Suppressor macrophage (primary cell): ENCODE measurements at regions not wholly inside any gene's neighbourhood (a gene's known extent, or its start where the extent isn't known, plus 50 kb on each side); places are given as distances from the start of the nearest gene placed in this dataset.

Experiments
- DNase-seq, 4 experiments: peaks; one replicate each; pipeline ENCODE4 v3.0.0-alpha.2; 2020 to 2022

DNA sequence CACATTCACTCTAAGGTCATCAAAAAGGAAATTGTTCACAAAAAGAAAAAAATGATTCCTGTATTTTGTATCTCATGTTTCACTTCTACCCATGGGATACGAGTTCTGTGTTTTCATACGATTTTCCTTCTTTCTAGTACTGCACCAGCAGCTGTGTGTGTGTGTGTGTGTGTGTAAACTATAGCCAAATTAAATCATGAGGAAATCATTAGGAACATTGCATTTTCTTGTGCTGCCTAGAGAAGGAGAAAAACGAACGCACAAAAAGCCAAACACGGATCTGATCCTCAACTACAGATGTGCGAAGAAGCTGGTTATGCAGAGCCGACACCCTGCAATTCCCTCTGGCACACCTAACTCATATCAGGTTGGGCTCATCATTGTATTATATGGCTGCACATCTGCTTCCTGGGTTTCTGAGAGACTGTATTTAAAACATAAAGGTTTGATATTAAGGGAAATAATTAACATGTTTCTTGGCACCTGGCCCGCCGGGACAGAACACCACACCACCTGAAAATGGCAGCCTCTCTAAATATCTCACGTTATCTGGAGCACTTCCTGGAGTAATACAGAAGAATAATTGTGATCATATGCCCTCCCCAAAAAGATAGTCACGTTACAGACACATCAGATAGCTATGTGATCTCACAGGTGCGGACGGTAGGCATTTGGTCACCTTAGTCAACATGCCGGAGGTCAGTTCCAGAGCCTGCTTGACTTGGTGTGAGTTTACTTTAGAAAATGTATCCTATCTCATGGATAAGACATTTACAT, 586.3 kb upstream of the SALL3 start:
- no peak for DNase-seq

DNA sequence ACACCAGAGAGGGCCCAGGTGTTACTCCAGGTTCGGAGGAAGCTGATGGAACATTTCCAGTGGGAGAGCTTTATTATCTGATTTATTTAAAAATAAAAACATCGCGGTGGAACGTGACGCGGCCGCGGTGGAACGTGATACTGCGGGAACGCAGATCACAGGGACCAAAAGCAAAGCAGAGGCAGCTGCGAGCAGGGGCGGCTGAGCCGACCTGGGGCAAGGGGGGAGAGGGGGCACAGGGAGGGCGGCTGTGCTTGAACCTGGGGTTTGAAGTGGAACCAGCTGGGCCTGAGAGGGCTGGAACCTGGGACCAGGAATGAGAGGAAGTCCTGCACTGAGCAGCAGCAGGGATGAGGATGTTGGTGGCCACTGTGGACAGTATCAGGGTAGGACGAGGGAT, 583.5 kb upstream of the SALL3 start:
- DNase-seq: no peak

DNA sequence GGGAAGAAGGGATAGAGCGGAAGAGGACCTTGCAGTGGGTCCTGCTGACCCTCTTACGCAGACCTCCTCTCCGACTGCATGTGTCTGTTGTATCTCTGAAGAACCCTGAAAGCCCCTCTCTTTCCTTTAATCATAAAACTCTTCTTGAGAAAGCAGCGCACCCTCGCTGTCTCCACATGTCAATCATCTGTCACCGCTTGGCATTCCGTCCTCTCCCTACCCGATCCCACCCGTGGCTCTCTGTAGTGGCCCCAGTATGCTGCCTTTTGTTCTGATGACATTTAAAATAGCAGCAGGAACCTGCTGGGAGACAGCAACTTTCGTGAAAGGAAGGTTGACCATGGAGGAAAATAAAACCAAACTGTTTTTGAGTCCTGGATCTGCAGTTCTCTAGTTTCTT, 582.9 kb upstream of the SALL3 start:
- no peak for DNase-seq

DNA sequence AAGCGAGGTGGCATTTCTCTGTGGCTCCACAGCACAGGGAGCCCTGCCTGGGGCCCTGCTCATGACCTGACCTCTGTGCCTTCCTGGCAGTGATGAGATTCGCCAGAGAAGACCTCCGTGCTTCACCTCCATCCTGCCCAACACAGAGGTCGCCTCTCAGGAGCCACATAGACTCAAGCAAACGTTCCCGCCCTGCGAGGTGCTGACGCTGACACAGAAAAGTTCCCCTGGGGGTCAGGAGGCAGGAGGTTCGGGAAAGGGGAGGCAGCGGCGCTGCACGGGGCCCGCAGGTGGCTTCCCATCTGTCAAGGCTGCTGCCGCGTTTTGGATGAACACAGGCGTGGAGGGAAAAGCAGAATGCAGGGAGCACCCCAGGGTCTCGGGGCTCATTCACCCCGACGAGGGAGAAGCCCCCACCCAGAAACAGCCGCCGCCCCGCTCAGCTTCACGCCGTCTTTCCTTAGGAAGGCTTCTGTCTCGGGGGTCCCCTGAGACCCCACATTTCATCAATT, 579.6 kb upstream of the SALL3 start:
- DNase-seq: no peak

DNA sequence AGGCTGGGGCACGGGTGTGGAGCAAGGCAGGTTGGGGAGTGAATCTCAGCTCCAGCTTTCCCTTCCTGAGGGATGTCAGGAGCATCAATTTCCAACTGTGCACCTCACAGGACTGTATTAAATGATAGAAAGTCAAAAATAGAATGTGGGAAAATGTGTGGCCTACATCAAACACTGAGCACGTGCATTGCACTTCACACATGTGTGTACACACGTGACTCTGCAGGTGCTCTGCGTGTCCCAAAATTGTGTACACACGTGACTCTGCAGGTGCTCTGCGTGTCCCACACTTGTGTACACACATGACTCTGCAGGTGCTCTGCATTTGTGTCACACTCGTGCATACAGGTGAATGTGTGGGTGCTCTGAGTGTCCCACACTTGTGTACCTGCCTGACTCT, 577.2 kb upstream of the SALL3 start:
- no peak for DNase-seq

DNA sequence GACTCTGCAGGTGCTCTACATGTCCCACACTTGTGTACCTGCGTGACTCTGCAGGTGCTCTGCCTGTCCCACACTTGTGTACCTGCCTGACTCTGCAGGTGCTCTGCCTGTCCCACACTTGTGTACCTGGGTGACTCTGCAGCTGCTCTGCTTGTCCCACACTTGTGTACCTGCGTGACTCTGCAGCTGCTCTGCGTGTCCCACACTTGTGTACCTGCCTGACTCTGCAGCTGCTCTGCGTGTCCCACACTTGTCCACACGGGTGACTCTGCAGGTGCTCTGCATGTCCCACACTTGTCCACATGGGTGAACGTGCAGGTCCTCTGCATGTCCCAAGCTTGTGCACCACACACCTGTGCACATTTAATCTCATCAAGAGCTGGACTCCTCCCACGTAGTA, 576.7 kb upstream of the SALL3 start:
- DNase-seq: no peak

DNA sequence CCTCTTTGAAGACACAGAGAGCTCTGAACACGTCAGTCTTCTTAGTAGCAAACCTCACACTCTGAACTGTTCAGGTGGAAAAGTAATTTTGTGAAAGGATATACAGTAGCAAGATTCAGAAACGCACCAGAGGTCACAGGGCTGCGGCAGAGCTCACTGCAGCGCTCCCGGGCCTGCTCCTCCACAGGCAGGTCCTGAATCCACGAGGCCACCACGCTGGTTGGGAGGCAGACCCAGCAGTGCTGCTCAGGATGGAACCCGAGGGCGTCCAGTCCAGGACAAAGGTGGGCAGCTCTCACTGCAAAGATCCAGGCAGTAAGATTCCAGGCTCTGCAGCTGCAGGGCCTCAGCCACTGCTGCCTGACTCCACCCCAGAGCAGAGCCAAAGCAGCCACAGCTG, 576.2 kb upstream of the SALL3 start:
- no peak for DNase-seq

DNA sequence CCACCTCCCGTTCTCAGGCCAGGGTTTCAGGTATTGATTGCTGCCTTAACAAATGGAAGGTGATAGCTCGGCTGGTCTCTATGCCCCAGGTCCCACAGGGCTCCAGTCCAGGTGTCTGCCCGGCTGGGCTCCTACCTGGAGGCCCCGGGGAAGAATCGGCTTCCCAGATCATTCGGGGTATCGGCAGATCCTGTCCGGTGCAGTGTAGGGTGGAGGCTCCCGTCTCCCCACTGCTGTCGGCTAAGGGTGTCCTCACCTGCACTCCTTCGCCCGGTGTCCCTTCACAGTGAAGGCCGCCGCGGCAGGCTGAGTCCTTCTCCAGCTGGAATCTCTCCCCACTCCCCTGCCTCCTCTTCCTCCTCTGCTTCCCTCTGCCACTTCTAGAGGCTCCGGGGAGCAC, 573.9 kb upstream of the SALL3 start:
- DNase-seq: no peak

DNA sequence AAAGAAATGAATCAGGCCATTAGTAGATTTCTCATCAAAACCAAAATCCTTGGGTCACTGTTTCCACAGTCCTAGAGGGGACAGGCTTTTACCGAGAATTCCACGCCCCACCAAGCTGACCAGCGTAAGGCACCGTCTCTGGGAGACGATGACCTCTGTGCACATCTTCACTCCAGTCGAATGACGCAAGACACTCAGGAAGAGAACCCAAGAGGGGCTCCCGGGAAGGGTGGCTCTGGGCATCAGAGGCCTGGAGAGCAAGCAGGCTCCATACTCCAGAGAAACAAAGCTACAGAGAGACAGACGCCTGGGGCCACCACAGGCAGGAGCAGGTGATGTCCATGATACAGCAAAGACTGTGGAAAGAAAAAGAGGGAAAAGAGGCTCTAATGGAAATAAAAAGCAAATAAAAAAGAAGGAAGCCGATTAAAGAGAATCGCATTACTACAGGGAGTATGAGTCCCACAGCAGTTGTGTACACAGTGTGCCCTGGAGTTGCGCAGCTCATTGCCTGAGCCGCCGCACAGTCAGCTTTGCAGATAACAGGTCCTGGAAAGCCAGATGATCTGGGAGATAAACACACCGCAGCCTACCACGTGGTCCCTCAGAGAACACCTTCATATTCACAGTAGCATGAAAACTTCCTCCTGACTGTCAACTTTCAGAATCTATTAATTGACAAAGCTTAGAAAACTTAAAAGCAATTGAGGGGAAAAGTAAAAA, 572.7 kb upstream of the SALL3 start:
- no peak for DNase-seq

DNA sequence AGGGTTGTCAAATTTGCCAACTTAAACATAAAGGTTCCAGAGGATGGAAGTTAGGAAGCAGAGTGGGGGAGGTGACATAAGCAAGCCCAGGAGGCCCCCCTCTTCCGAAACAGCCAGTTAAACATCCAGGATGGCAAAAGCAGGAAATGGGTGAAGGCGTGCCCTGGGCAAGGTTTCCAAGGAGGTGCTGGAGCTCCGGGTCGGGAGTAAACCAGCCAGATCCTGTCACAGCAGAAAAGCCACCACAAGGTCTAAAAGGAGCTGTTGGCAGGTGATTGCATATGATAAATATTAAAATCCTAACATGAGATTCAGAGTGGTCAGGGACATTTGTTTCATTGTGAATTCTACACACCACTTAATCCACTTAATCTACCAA, 572.2 kb upstream of the SALL3 start:
- no peak for DNase-seq

DNA sequence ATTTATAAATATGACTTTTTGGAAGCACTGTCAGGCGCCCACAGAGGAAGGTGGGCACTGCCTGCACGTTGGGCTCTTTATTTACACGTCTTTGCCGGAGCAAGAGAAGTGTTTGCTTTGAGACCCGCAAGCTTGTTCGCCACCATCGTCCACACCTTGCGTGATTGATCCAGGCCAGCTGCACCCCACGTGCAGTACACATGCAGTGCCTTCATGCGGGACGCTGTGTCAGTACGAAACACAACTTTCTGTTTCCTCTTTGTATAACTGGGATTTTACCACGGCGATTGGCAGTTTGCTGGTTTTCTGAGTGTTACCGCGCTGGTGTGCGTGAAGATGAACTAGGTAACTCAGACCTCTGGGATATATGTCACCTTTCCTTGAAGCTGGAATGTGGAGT, 571.0 kb upstream of the SALL3 start:
- no peak for DNase-seq

DNA sequence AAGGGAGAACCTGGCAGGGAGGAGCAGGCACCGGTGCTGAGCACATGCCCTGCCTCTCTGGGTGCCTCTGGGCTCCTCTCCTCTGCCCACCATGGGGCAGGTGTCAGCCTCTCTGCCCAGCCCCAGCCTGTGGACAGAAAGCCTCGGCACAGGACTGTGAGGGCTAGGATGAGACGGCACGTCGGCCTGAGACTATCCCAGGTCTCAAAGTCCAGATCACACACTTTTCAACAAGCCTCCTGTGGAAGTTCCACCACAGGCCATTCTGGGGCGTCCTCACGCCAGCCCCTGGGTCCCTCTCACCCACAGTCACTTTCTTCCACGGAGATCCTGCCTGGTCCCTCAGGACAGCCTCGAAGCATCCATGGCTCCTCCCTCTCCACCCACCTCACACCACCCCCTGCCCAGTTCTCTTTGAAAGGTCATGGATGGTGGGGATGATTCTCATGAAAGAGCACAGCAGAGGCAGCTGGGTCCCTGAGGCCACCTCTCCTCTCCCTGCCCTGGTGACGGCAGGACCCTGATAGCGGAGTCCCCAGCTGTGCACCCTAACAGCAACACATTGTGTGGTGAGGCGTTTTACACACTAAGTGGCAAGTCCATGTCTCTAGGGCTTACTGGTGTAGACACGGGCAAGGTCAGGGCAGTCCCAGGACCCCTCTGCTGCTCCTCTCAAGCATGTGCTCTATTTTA, 569.4 kb upstream of the SALL3 start:
- DNase-seq: no peak

DNA sequence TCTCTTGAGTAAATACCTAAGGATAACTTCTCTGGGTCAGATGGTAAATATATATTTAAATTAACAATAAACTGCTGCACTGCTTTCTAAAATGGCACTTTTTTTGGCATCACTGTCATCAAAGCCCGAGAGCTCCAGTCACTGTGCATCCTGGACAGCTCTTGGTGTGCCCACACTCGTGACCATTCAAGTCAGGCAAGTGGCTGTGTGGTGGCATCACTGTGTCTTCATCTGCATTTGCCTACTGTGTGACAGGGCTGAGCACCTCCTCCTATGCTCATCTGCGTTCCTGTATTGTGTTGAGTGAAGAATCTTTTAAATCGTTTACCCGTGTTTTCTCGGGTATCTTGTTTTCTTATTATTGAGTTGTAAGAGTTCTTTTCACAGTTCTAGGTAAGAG, 568.1 kb upstream of the SALL3 start:
- DNase-seq: no peak

DNA sequence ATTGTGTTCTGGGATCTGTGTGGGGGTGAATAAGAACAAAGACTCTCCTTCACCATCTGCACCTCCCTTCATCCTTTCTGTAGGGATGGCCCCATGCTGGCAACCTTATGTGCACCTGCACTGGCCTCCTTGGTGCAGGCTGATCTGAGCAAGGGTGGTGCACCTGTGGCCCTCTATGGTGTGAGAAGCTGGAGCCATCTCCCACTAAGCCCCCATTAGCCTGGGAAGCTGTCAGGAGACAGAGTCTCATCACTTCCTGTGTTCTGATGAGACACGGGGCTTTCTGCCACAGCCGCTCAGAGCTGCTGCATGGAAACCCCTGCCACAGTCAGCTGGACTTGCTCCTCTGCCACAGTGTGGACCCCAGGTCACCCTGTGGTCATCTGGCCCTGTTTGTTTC, 565.3 kb upstream of the SALL3 start:
- no peak for DNase-seq

DNA sequence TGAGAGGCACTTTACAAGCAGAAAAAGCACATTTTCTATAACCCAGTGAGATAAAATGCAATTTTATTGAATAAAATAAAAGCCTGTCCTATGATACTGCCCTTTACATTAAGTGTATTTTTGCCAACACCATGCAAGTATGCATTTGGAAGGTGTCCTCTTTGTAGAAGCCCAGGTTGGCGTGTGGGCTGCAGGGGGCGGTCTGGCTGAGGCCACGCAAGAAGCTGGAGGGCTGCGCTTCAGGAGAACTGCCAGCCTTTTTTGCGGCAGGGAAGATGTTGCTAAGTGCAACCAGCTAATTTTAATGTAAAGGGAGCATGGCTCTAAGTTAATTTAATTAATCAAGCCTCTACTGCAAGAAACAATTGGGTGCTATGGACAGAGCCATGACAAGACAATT, 562.8 kb upstream of the SALL3 start:
- no peak for DNase-seq

DNA sequence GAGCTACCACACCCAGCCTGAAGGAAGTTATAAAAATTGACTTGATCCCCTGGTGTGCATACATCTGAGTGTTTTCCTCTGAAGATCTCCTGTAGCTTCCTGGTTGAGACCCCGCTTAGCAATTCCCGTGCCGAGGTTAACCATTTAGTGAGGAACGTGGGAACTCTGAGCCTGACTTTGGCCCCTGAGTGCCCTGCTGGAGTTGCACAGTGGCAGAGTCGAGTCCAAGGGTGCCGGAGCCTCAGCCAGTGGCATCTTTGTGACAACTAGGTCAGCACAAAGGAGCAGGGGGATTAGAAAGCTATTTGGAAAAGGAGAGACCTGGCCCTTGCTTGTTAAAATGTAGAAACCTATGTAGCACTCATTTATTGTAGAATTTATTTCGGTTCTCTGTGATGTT, 561.2 kb upstream of the SALL3 start:
- no peak for DNase-seq

DNA sequence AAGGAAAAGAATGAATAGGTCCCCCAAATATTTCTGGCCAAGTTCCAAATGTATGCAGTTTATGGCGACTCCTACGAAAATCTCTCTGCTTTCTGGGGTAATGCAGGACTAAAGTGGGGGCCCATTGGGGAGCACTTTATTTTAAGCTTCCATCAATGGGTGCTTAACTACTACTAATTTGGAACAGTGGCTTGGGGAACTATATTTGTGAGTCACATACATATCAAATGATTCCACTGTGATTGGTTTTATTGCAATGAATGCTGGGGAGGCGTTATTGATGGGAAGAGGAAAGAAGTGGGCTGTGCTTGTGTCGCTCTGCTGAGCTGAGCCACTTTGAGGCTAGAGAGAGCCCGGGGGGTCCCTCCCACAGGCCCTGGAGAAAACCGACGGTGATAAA, 560.4 kb upstream of the SALL3 start:
- no peak for DNase-seq

DNA sequence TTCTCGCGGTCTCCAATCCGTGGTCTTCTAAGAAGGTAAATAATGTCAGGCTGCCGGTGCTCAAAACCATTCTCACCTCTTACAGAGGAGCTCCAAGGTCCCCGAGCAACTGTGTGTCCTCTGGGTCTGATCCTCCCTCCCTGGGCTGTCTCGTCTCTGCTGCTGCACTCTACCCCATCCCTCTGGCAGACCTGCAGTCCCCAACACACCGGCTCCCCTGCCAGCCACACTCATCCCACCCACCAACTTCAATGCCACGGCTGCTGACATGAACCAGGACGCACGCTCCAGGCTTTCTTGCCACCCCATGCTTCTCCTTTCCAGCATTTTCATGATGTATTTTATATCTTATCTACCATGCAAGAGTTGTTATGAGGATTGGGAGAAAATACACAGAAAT, 559.5 kb upstream of the SALL3 start:
- DNase-seq: no peak

DNA sequence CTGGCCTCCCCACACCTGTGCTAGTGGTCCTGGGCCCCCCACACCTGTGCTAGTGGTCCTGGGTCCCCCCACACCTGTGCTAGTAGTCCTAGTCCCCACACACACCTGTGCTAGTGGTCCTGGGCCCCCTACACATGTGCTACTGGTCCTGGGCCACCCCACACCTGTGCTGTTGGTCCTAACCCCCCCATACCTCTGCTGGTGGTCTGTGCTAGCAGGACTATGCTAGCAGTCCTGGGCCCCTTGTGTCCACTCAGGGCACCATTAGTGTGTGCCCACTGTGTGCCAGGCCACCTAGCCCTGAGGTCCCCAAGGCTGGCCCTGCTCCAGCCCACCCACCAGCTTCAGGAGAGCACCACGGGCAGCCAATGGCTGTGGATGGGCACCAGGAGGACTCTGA, 558.2 kb upstream of the SALL3 start:
- DNase-seq: no peak

DNA sequence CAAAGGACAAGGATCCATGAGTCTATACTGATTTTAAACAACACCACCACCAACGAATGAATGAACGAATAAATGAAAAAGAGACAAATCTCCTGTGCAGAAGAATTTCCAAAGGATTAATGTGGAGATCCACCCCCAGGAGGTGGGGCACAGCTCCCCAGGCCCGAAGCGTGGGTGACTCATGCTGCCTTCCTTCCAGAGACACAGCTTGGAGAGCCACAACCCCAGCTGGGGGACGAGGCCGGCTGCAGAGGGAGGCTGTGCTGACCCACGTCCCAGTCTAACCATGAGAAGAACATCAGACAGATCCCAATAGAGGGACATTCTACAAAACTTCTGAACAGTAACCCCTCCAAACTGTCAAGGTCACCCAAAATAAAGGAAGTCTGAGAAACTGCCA, 557.3 kb upstream of the SALL3 start:
- no peak for DNase-seq

DNA sequence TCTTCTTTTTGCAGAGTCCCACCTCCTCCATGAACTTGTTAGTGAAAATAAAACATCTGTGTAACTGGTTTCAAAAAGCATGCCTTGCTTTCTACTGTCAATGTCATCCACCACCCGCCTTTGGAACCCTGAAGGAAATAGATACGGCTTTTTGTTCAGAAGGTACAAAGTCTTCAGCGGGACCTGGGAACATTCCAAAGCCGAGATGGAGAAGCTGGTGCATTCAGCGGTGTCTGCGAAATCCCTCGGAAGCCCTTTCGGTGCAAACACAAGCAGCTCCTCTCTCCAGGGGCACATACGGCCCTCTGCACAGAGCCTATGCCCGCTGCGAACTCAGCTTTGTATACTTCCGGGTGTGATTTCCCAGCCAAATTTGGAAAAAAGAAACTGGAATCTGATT, 555.8 kb upstream of the SALL3 start:
- no peak for DNase-seq

DNA sequence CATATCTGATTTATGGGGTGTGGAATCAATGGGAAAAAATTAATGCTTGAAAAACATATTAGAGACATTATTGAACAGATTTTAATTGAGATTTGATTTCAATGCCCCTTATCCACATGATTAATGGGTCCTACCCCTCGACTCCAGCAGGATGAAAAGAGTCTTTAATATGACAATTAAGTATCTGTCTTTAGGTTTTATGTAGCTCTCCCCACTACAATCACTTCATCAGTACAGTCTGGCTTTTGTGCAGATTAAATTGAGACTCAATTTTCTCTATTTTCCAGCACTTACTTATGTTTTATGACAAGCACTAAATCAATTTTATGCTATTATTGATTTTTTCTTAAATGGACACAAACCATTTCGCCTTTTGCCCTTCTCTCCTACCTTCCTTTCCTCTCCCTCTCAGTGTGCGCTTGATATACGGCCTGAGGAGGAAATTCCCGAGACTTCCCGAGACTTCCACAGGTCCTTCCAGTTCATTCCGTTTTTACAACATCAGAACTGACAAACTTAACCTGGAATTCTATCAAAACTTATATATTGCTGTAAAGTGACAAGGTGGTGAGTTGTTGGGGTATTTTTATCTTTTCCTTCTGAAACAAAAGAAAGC, 555.1 kb upstream of the SALL3 start:
- DNase-seq: no peak

DNA sequence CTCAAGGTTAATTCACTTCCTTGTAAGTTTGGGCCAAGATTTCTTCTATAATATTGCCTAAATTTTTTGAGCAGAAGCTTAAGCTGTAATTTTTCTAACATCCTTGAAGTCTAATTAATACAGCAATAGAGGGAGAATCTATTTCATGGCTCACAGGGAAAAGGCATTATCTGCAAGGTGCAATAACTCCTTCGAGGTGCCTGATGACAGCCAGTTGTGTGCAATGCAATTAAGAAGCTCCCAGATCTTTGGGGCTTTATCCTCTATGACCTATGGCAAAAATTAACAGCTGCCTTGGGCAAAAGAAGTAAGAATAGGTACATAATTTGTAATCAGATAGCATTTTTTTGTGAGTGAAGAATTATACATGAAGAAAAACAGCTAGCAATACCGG, 554.6 kb upstream of the SALL3 start:
- DNase-seq: no peak
